ENCODE measurements at regions not wholly inside any gene's neighbourhood (a gene's known extent, or its start where the extent isn't known, plus 50 kb on each side); places are given as distances from the start of the nearest gene placed in this dataset.
A peak's percentile ranks its signal among the peaks of the same experiment; 100 is the strongest.

GRCh38 chr21:14645702-14646101 lies 99.6 kb upstream of the SAMSN1 start:
- TF ChIP-seq EZH2phosphoT487 (IDR thresholded peaks at IDR 0.05; ENCODE audit: borderline replicate concordance) (no peak), CTCF (conservative IDR thresholded peaks at IDR 0.05; ENCODE audit: low read length) (no peak)
- no peaks in the 10 kb centered on the region for H3K27me3 ChIP-seq (ENCODE audit: insufficient read depth, low read length, poor library complexity, severe bottlenecking)
- H2AFZ ChIP-seq (ENCODE audit: low read length) = no peak overlapping the region
- peaks cover 16% of the 10 kb centered on the region for H3K4me1 ChIP-seq (ENCODE audit: insufficient read depth, low read length, poor library complexity, severe bottlenecking)
- H3F3A ChIP-seq (ENCODE audit: low read depth) = no peaks in the 10 kb centered on the region
- H3K36me3 ChIP-seq (ENCODE audit: insufficient read depth, low read length) = no peaks in the 10 kb centered on the region
- H3K4me3 ChIP-seq (ENCODE audit: low read length, poor library complexity, severe bottlenecking) = no peak overlapping the region
- H3K9ac ChIP-seq (ENCODE audit: low read depth, low read length, poor library complexity, severe bottlenecking) = no peak overlapping the region
- peaks cover 16% of the 10 kb centered on the region; the same call in 1 of the 2 replicates for H3K9me3 ChIP-seq (ENCODE audit: insufficient read depth, low read depth, low read length)
- no peaks in the 10 kb centered on the region for H3K9me2 ChIP-seq (replicated peaks; ENCODE audit: low read depth, low read length)
- no peak overlapping the region for H3K4me2 ChIP-seq (ENCODE audit: low read depth, low read length, poor library complexity, severe bottlenecking)
- H4K20me1 ChIP-seq (ENCODE audit: insufficient read depth, low read length, poor library complexity, severe bottlenecking) = no peaks in the 10 kb centered on the region
- H3K79me2 ChIP-seq (ENCODE audit: insufficient read depth, low read length) = no peaks in the 10 kb centered on the region

DNA sequence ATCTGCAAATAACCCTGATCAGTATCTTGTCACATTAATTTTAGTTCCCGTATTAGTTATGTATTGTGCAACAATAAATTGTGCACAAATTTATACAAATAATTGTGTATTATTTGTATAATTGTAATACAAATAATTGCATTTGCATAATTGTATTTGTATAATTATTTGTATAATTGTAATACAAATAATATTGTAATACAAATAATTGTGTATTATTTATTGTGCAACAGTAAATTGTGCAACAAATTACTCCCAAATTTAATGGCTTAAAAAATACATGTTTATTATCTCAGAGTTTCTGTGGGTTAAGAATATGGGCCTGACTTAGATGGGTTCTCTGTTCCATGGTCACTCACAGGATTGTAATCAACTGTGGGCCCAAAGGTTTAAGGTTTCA lies 86.2 kb upstream of the SAMSN1 start:
- no peak overlapping the region for H3K4me3 ChIP-seq (ENCODE audit: low read length, poor library complexity, severe bottlenecking)
- H3K9me3 ChIP-seq (ENCODE audit: insufficient read depth, low read depth, low read length) = no peaks in the 10 kb centered on the region
- no peak overlapping the region for H3K4me2 ChIP-seq (ENCODE audit: low read depth, low read length, poor library complexity, severe bottlenecking)
- H3K9me2 ChIP-seq (replicated peaks; ENCODE audit: low read depth, low read length) = no peaks in the 10 kb centered on the region
- H3K9ac ChIP-seq (ENCODE audit: low read depth, low read length, poor library complexity, severe bottlenecking) = no peak overlapping the region
- no peaks in the 10 kb centered on the region for H4K20me1 ChIP-seq (ENCODE audit: insufficient read depth, low read length, poor library complexity, severe bottlenecking)
- H3F3A ChIP-seq (ENCODE audit: low read depth) = no peaks in the 10 kb centered on the region
- H3K4me1 ChIP-seq (ENCODE audit: insufficient read depth, low read length, poor library complexity, severe bottlenecking) = peaks cover 43% of the 10 kb centered on the region
- no peaks in the 10 kb centered on the region for H3K36me3 ChIP-seq (ENCODE audit: insufficient read depth, low read length)
- no peak overlapping the region for H2AFZ ChIP-seq (ENCODE audit: low read length)
- TF ChIP-seq EZH2phosphoT487 (IDR thresholded peaks at IDR 0.05; ENCODE audit: borderline replicate concordance) (no peak), CTCF (conservative IDR thresholded peaks at IDR 0.05; ENCODE audit: low read length) (no peak)
- H3K27me3 ChIP-seq (ENCODE audit: insufficient read depth, low read length, poor library complexity, severe bottlenecking) = no peaks in the 10 kb centered on the region
- no peaks in the 10 kb centered on the region for H3K79me2 ChIP-seq (ENCODE audit: insufficient read depth, low read length)

- no peaks in the 10 kb centered on the region for H3K79me2 ChIP-seq (ENCODE audit: insufficient read depth, low read length)
- H3K27me3 ChIP-seq (ENCODE audit: insufficient read depth, low read length, poor library complexity, severe bottlenecking) = no peaks in the 10 kb centered on the region
- H3K9ac ChIP-seq (ENCODE audit: low read depth, low read length, poor library complexity, severe bottlenecking) = no peak overlapping the region
- no peaks in the 10 kb centered on the region for H3F3A ChIP-seq (ENCODE audit: low read depth)
- no peak overlapping the region for H2AFZ ChIP-seq (ENCODE audit: low read length)
- no peak for TF ChIP-seq EZH2phosphoT487 (IDR thresholded peaks at IDR 0.05; ENCODE audit: borderline replicate concordance)
- no peak for TF ChIP-seq CTCF (conservative IDR thresholded peaks at IDR 0.05; ENCODE audit: low read length)
- H3K4me2 ChIP-seq (ENCODE audit: low read depth, low read length, poor library complexity, severe bottlenecking) = peak overlapping the region; percentile 82
- H3K9me3 ChIP-seq (ENCODE audit: insufficient read depth, low read depth, low read length) = no peaks in the 10 kb centered on the region
- peaks cover 43% of the 10 kb centered on the region for H3K4me1 ChIP-seq (ENCODE audit: insufficient read depth, low read length, poor library complexity, severe bottlenecking)
- H3K4me3 ChIP-seq (ENCODE audit: low read length, poor library complexity, severe bottlenecking) = peak overlapping the region; percentile 64
- no peaks in the 10 kb centered on the region for H4K20me1 ChIP-seq (ENCODE audit: insufficient read depth, low read length, poor library complexity, severe bottlenecking)
- no peaks in the 10 kb centered on the region for H3K9me2 ChIP-seq (replicated peaks; ENCODE audit: low read depth, low read length)
- H3K36me3 ChIP-seq (ENCODE audit: insufficient read depth, low read length) = no peaks in the 10 kb centered on the region
Measured at GRCh38 chr21:14630556-14631069, 84.5 kb upstream of the SAMSN1 start.

Measured in Loucy (cell line).